CD4-positive, alpha-beta T cell treated with Interleukin-15 for 4 hours (primary cell): ENCODE measurements at regions not wholly inside any gene's neighbourhood (a gene's known extent, or its start where the extent isn't known, plus 50 kb on each side); places are given as distances from the start of the nearest gene placed in this dataset.

Experiments
- DNase-seq: peaks from one replicate; pipeline ENCODE4 v3.0.0-alpha.2; 2020; ENCODE audit warnings: low spot score

GRCh38 chr6:66421570-66421969 is 714.5 kb upstream of the EYS start:
- DNase-seq, result no peak

DNA sequence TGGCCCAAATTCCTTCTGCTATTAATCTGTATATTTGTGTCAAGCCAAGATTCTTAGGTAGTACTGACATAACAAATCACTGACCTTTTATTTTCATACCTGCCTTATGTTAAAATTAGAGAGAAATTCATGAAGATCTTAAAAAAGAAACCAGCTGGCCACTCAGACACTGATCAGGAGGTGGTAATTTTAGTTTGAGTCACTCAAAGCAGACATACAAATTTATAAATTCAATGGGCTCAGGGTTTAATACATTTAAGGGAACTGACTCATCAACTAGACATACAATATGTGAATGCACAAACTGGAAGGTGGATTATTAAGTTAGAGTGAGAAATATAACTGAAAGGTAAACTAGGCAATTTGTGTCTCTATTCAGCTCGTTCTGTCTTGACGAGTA is 711.9 kb upstream of the EYS start:
- no peak for DNase-seq

DNA sequence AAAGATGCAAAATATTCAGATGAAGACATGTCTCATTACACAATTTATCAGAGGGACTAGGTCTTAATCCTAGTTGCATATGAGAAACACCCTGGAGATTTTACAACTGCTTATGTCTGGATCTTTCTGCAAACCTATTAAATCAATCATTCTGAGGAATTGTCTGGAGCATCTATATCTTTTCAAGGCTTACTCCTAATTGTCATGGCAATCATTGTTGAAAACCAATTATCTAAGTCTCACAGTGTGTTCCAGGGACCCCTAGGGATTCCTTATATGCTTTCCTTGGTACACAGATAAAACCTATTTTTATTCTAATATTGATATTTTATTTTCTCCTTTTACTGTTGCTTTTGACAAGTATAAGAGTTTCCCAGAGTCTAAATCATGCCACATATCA is 696.9 kb upstream of the EYS start:
- DNase-seq, result no peak

DNA sequence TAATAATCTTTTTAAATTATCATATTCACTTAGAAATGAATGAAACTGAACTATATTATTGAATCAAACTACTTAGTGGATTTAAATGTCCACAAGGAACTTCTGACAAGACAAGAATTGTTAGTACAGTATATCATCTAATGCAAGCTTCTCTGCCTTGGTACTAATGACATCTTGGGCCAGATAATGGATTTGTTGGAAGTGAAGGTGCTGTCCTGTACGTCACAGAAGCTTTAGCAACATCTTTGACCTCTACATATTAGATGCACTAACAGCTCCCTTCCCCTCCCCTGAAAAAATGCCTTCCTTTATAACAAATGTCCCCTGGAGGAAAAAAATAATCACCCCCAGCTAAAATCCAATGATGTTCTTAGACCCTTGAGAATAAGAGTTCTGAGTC is 695.8 kb upstream of the EYS start:
- no peak for DNase-seq

DNA sequence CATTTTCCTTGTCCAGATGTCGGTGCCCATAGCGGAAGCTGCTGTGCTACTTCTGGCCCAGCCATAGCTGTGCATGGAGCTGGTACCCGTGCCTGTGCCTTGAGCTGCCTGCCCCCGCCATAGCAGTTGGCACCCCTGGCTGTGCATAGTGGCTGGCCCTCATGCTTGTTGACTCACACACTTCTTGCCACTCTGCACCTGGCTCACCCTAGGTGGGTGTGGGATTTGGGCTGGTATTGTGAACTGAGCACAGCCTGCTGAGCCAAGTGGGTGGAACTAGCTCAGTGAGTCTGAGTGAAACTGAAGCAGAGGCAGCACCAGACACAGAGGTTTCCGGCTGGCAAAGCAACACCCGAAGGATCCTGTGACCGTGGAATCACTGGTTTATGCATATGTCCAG is 689.5 kb upstream of the EYS start:
- no peak for DNase-seq

- no peak for DNase-seq
Observed at GRCh38 chr6:66396145-66396544, 689.1 kb upstream of the EYS start.

- no peak for DNase-seq
Observed at GRCh38 chr6:66390393-66390792, 683.4 kb upstream of the EYS start.

GRCh38 chr6:66376001-66376400 is 669.0 kb upstream of the EYS start:
- no peak for DNase-seq

DNA sequence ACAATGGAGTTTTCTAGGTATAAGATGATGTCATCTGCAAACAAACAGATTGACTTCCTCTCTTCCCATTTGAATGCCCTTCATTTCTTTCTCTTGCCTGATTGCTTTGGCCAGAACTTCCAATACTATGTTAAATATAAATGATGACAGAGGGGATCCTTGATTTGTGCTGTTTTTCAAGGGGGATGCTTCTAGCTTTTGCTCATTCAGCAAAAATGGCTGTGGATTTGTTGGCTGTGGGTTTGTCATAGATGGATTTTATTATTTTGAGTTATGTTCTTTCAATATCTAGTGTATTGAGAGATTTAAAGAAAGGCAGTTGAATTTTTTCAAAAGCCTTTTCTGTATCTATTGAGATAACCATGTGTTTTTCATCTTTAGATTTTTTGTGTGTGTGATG is 662.4 kb upstream of the EYS start:
- DNase-seq, result no peak

GRCh38 chr6:66362888-66363287 is 655.9 kb upstream of the EYS start:
- no peak for DNase-seq

DNA sequence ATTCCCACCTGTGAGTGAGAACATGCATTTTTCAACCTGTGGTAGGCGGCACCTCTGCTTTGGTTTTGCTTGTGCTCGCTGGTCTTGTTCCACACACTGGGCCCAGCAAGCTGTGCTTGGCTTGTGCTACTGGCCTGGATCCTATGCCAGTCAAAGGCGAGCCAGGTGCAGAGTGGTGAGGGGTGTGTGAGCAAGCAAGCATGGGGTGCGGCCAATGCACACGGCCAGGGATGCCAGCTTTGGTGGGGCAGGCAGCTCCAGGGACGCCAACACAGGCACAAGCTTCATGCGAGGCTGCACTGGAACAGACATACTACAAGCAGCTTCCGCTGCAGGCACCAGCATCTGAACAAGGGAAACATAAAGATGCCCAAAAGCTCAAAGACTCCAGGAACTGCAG is 654.9 kb upstream of the EYS start:
- no peak for DNase-seq

GRCh38 chr6:66357781-66358180 is 650.8 kb upstream of the EYS start:
- no peak for DNase-seq

DNA sequence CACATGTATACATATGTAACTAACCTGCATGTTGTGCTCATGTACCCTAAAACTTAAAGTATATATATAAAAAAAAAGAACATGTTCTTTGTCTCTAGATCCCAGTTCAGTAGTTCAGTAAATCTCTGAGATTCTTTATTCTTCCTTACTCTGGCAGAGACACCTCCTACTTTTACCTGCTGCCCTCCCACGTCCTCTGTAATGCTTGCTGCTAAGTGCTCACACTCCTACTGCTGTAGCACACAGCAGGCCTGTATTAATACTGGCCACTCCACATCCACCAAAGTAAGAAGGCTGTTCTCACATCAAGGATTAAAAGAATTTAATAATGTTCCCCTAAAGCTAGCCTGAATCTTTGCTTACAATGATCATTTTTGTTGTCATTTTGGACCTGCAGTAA is 648.4 kb upstream of the EYS start:
- no peak for DNase-seq

DNA sequence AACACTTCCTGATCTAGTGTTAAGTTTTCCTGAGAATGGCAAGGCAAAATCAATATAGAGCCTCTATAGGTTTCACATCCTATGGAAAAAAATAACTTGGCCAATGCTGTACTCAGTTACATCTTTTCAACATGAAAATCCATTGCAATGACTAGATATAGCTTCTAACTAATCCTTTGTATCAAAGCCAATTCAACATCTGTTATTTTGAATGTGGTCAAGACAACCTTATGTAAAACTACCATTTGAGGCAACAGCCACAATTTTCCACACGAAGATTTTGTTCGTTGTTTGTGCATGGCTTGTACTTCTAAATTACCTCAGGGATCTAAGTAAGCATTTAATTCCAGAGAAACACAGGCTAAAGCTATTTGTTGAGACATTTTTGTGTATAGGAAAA is 637.8 kb upstream of the EYS start:
- DNase-seq, result no peak

DNA sequence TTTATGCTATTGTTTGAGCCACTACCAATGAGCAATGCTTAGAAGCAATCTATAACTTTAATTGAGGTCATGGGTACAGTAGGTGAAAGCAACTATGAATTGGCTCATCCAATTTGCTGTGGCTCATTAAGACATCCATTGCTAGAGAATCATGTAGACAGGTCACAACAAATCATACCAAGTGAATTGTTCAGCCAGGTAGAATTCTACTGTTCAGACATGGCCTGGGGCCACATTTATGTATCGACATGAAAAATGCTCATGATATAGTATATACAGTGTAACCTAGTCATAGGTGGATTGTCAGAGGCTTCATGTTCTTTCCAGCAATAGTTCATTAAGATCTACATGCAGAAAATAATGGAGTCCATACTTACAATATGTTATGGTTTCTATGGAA is 633.7 kb upstream of the EYS start:
- no peak for DNase-seq

DNA sequence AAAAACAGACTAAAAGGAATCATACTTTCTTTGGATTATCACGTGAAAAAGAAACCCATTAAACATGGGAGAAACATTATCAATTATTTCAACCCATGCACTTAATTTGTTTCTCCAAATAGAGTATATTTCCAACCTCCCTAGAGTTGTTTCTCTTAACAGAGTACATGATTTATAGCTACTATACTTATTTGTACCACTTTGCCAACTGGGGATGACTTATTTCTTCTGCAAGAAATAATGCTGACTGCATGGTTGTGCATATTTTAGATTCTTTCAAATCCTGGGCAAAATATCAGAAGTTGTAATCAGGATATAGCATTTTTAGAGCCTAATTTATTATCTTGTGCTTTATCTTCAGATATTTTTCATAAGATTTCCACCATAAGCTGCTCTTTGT is 629.1 kb upstream of the EYS start:
- DNase-seq, result no peak

- DNase-seq, result no peak
Observed at GRCh38 chr6:66328200-66328599, 621.2 kb upstream of the EYS start.

DNA sequence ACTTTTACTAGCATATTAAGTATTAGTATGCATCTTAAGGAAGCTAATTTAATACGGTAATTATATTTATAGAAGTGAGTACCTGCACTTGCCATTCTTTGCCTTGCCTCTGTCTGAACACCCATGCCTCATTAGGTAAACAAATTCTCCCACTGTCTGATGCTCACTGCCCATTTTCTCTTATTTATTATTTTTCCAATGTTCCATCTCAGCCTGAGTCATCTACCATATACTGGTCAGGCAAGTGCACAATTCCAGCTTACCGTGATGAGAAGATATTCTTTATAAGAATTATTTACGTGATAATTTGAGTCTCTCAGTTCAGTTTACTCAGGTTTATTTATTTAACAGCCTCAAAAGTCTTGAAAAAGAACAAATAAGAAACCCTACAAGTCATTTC is 619.2 kb upstream of the EYS start:
- no peak for DNase-seq

- no peak for DNase-seq
Observed at GRCh38 chr6:66321017-66321416, 614.0 kb upstream of the EYS start.

GRCh38 chr6:66307490-66307889 is 600.5 kb upstream of the EYS start:
- DNase-seq, result no peak

GRCh38 chr6:66291905-66292304 is 584.9 kb upstream of the EYS start:
- no peak for DNase-seq

- DNase-seq, result no peak
Observed at GRCh38 chr6:66289889-66290288, 582.9 kb upstream of the EYS start.

DNA sequence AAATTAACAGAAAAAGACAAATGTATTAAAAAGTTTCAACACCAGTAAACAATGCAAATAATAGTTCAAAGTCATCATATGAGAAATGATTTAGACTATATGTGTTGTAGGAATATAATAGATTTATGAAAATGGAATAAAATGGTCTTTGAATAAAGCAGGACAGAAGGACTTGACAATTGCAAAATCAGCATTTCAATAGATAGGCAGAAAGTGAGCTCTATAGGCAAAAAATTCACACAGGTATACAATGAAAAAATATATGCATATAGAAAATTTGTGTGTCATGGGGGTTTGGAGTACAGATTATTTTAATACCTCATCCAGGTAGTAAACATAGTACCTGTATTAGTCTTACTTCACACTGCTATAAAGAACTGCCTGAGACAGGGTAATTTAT is 571.1 kb upstream of the EYS start:
- no peak for DNase-seq

DNA sequence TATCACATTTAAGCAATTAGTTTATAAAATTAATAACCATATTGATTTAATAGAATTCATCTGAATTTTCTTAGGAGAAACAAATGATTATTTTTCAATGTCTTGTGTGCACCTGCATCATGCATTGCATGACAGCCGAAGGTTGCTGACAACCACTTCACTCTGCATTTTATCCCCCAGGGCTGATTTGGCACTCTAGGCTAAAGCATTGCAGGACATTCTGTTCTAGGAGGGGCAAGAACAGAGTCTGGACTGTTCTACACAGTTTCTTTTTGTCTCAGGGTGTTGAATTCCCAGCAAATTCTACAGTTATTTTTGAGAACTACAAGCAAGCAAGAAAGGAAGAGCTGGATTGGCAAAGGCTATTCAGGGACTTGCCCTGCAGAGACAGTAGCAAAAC is 570.4 kb upstream of the EYS start:
- DNase-seq, result no peak

- no peak for DNase-seq
Observed at GRCh38 chr6:66265737-66266136, 558.7 kb upstream of the EYS start.
